ENCODE measurements at regions not wholly inside any gene's neighbourhood (a gene's known extent, or its start where the extent isn't known, plus 50 kb on each side); places are given as distances from the start of the nearest gene placed in this dataset.

- TF ChIP-seq CTCF (IDR thresholded peaks at IDR 0.05), result no peak
- TF ChIP-seq POLR2A (IDR thresholded peaks at IDR 0.05), result no peak
These were observed 1258.0 kb upstream of the ZEB2 start for GRCh38 chr2:145777914-145778313.
